ENCODE measurements at regions not wholly inside any gene's neighbourhood (a gene's known extent, or its start where the extent isn't known, plus 50 kb on each side); places are given as distances from the start of the nearest gene placed in this dataset.

GRCh38 chr1:25030674-25031589, 100.9 kb upstream of the RUNX3 start:
- POLR2A ChIA-PET: no interaction called here
- no peak for DNase-seq (ENCODE audit: low read depth, low spot score)

GRCh38 chr1:25030012-25030411, 99.9 kb upstream of the RUNX3 start:
- ChIA-PET POLR2A (no interaction called here), CTCF (interaction anchor here (8.1 kb wide), 1 partner anchor 8 kb away, joined by 83 read pairs; no protein-coding TSS in a partner anchor)
- TF ChIP-seq CTCF (IDR thresholded peaks at IDR 0.05; ENCODE audit: insufficient read depth, low read length, missing control alignments): no peak
- DNase-seq (ENCODE audit: low read depth, low spot score): no peak
- H3K4me3 ChIP-seq (ENCODE audit: low read depth, low read length): no peak overlapping the region

More at GRCh38 chr1:25030674-25031589, 100.9 kb upstream of the RUNX3 start:
- no peak overlapping the region for H3K4me3 ChIP-seq (ENCODE audit: low read depth, low read length)
- CTCF ChIA-PET: no interaction called here
- TF ChIP-seq CTCF (IDR thresholded peaks at IDR 0.05; ENCODE audit: insufficient read depth, low read length, missing control alignments): no peak

GRCh38 chr1:25028907-25029599, 99.0 kb upstream of the RUNX3 start:
- TF ChIP-seq CTCF (IDR thresholded peaks at IDR 0.05; ENCODE audit: insufficient read depth, low read length, missing control alignments): no peak
- CTCF ChIA-PET: interaction anchor here (8.1 kb wide), 1 partner anchor 9 kb away, joined by 83 read pairs; no protein-coding TSS in a partner anchor
- no peak overlapping the region for H3K4me3 ChIP-seq (ENCODE audit: low read depth, low read length)
- POLR2A ChIA-PET: no interaction called here
- no peak for DNase-seq (ENCODE audit: low read depth, low spot score)

GRCh38 chr1:25028587-25028906, 98.5 kb upstream of the RUNX3 start:
- ChIA-PET CTCF (interaction anchor here (8.1 kb wide), 1 partner anchor 9 kb away, joined by 83 read pairs; no protein-coding TSS in a partner anchor), POLR2A (no interaction called here)
- H3K4me3 ChIP-seq (ENCODE audit: low read depth, low read length): no peak overlapping the region
- no peak for DNase-seq (ENCODE audit: low read depth, low spot score)
- TF ChIP-seq CTCF (IDR thresholded peaks at IDR 0.05; ENCODE audit: insufficient read depth, low read length, missing control alignments): no peak

GRCh38 chr1:25027822-25028586, 97.9 kb upstream of the RUNX3 start:
- no peak for TF ChIP-seq CTCF (IDR thresholded peaks at IDR 0.05; ENCODE audit: insufficient read depth, low read length, missing control alignments)
- DNase-seq (ENCODE audit: low read depth, low spot score): no peak
- CTCF ChIA-PET: interaction anchor here (8.1 kb wide), 1 partner anchor 10 kb away, joined by 83 read pairs; no protein-coding TSS in a partner anchor
- POLR2A ChIA-PET: no interaction called here
- no peak overlapping the region for H3K4me3 ChIP-seq (ENCODE audit: low read depth, low read length)

All from AG04449 (cell line).